ENCODE measurements at regions not wholly inside any gene's neighbourhood (a gene's known extent, or its start where the extent isn't known, plus 50 kb on each side); places are given as distances from the start of the nearest gene placed in this dataset.
"Not testable (repeated sequence)": the region's sequence is repeated elsewhere in the genome, so short reads cannot be mapped to it uniquely, and the experiment has no call there.

DNA sequence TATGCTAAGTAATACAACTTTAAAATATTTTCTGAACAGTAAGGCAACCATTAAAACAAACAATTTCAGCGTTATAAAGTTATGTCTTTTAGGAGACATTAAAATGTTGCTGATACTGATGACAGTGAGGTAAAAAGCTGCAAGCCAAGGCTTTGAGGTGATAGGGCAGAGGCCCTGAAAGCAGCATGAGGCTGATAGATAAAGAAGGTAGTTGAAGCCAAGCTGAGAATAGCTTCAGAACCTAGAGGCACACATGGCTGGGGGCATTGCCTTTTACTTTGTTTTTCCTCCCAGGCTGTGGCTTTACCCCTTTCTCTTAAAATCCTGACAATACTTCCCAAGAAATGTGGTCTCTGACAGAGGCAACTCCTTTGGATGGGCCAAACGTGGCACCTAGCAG lies 149.0 kb upstream of the WWC1 start:
- peaks cover 0 to 5% of the 10 kb centered on the region in 2 donors for H3K4me1 Mint-ChIP-seq
- H3K4me3 Mint-ChIP-seq, result no peak overlapping the region
- H3K9me3 ChIP-seq (ENCODE audit: control insufficient read depth, insufficient read depth, low read length), result no peaks in the 10 kb centered on the region
- no peak for TF ChIP-seq CTCF (IDR thresholded peaks at IDR 0.05)
- no peaks in the 10 kb centered on the region for H3K9me3 Mint-ChIP-seq
- WGBS (ENCODE audit: insufficient coverage), result 86% methylated on average over 2 of the region's 2 CpGs
- DNase-seq, result no peak
- no peaks in the 10 kb centered on the region for H3K27me3 ChIP-seq (ENCODE audit: control insufficient read depth, insufficient read depth, low read length)
- H3K4me3 ChIP-seq (ENCODE audit: low read length), result no peak overlapping the region
- H3K27ac ChIP-seq (ENCODE audit: low read length), result no peak overlapping the region
- H3K36me3 Mint-ChIP-seq, result no peaks in the 10 kb centered on the region
- intact Hi-C loops (cut with micrococcal nuclease), result no loop called here
- no peaks in the 10 kb centered on the region for H3K36me3 ChIP-seq (ENCODE audit: control insufficient read depth, insufficient read depth, low read length)
- ATAC-seq, result no peak
- H3K27me3 Mint-ChIP-seq (ENCODE audit: low read depth in 2 of 2), result no peaks in the 10 kb centered on the region
- H3K4me1 ChIP-seq (ENCODE audit: control insufficient read depth, insufficient read depth, low read length), result no peaks in the 10 kb centered on the region
- H3K27ac Mint-ChIP-seq, result no peak overlapping the region

- ATAC-seq; H3K4me3 Mint-ChIP-seq; H3K4me1 ChIP-seq (ENCODE audit: control insufficient read depth, insufficient read depth, low read length); intact Hi-C loops (cut with micrococcal nuclease); H3K27ac ChIP-seq (ENCODE audit: low read length); H3K9me3 ChIP-seq (ENCODE audit: control insufficient read depth, insufficient read depth, low read length); H3K4me1 Mint-ChIP-seq; H3K36me3 Mint-ChIP-seq; H3K27ac Mint-ChIP-seq; DNase-seq; H3K27me3 Mint-ChIP-seq (ENCODE audit: low read depth in 2 of 2); H3K27me3 ChIP-seq (ENCODE audit: control insufficient read depth, insufficient read depth, low read length); H3K36me3 ChIP-seq (ENCODE audit: control insufficient read depth, insufficient read depth, low read length); H3K9me3 Mint-ChIP-seq; H3K4me3 ChIP-seq (ENCODE audit: low read length): not testable (repeated sequence)
- 66% methylated on average over 5 of the region's 7 CpGs for WGBS (ENCODE audit: insufficient coverage)
Measured at GRCh38 chr5:168143521-168143920, 147.9 kb upstream of the WWC1 start.

GRCh38 chr5:168147106-168147505 lies 144.3 kb upstream of the WWC1 start:
- intact Hi-C loops (cut with micrococcal nuclease), result no loop called here
- Mint-ChIP-seq H3K27ac (no peak overlapping the region), H3K9me3 (no peaks in the 10 kb centered on the region), H3K36me3 (no peaks in the 10 kb centered on the region), H3K4me3 (no peak overlapping the region), H3K27me3 (ENCODE audit: low read depth in 2 of 2) (peaks cover 0 to 6% of the 10 kb centered on the region in 2 donors), H3K4me1 (peaks cover 0 to 5% of the 10 kb centered on the region in 2 donors)
- TF ChIP-seq CTCF (IDR thresholded peaks at IDR 0.05), result no peak
- ATAC-seq, result no peak
- 89% methylated on average over 8 of the region's 8 CpGs for WGBS (ENCODE audit: insufficient coverage)
- no peaks in the 10 kb centered on the region for H3K36me3 ChIP-seq (ENCODE audit: control insufficient read depth, insufficient read depth, low read length)
- no peaks in the 10 kb centered on the region for H3K9me3 ChIP-seq (ENCODE audit: control insufficient read depth, insufficient read depth, low read length)
- H3K27me3 ChIP-seq (ENCODE audit: control insufficient read depth, insufficient read depth, low read length), result no peaks in the 10 kb centered on the region
- H3K27ac ChIP-seq (ENCODE audit: low read length), result no peak overlapping the region
- H3K4me3 ChIP-seq (ENCODE audit: low read length), result no peak overlapping the region
- H3K4me1 ChIP-seq (ENCODE audit: control insufficient read depth, insufficient read depth, low read length), result no peaks in the 10 kb centered on the region
- DNase-seq, result no peak

- TF ChIP-seq CTCF (IDR thresholded peaks at IDR 0.05), result no peak
- Histone ChIP-seq H3K27ac (ENCODE audit: low read length) (no peak overlapping the region), H3K4me1 (ENCODE audit: control insufficient read depth, insufficient read depth, low read length) (no peaks in the 10 kb centered on the region), H3K9me3 (ENCODE audit: control insufficient read depth, insufficient read depth, low read length) (no peaks in the 10 kb centered on the region), H3K36me3 (ENCODE audit: control insufficient read depth, insufficient read depth, low read length) (no peaks in the 10 kb centered on the region), H3K27me3 (ENCODE audit: control insufficient read depth, insufficient read depth, low read length) (no peaks in the 10 kb centered on the region), H3K4me3 (ENCODE audit: low read length) (no peak overlapping the region)
- peaks cover 0 to 5% of the 10 kb centered on the region in 2 donors for H3K4me1 Mint-ChIP-seq
- no peak overlapping the region for H3K27ac Mint-ChIP-seq
- ATAC-seq (no peak), DNase-seq (no peak)
- no peak overlapping the region for H3K4me3 Mint-ChIP-seq
- H3K36me3 Mint-ChIP-seq, result no peaks in the 10 kb centered on the region
- 84% methylated on average over 9 of the region's 10 CpGs for WGBS (ENCODE audit: insufficient coverage)
- peaks cover 0 to 6% of the 10 kb centered on the region in 2 donors for H3K27me3 Mint-ChIP-seq (ENCODE audit: low read depth in 2 of 2)
- intact Hi-C loops (cut with micrococcal nuclease), result no loop called here
- no peaks in the 10 kb centered on the region for H3K9me3 Mint-ChIP-seq
Measured at GRCh38 chr5:168147568-168148360, 143.7 kb upstream of the WWC1 start.

All from natural killer cell (primary cell).